ENCODE measurements at regions not wholly inside any gene's neighbourhood (a gene's known extent, or its start where the extent isn't known, plus 50 kb on each side); places are given as distances from the start of the nearest gene placed in this dataset.

DNA sequence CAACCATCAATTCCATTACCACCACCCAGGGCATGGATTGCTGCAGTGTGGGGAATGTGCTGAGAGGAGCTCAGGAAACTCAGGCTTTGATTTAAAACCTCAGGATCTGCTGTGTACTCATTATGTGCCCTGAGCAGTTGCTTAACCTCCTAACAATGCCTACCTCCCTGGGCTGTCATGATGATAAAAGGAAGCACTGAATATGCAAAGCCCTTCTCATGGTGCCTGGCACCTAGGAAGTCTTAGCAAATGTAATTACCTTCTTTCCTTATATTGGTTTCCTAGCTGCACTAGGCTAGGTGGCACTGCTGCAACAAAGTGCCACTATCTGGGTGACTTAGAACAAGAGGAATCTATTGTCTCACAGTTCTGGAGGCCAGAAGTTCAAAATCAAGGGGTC, 62.2 kb downstream of the KCTD12 start:
- no peak overlapping the region for H2BK15ac ChIP-seq (ENCODE audit: low read length)
- H3K36me3 ChIP-seq (ENCODE audit: control insufficient read depth in 2 of 4, insufficient read depth in 4 of 4, low read length in 3 of 4), result no peaks in the 10 kb centered on the region
- H3K23me2 ChIP-seq (ENCODE audit: low read depth, low read length), result no peaks in the 10 kb centered on the region
- H3K23ac ChIP-seq (ENCODE audit: insufficient read length), result no peak overlapping the region
- TF ChIP-seq, protein P1, sequence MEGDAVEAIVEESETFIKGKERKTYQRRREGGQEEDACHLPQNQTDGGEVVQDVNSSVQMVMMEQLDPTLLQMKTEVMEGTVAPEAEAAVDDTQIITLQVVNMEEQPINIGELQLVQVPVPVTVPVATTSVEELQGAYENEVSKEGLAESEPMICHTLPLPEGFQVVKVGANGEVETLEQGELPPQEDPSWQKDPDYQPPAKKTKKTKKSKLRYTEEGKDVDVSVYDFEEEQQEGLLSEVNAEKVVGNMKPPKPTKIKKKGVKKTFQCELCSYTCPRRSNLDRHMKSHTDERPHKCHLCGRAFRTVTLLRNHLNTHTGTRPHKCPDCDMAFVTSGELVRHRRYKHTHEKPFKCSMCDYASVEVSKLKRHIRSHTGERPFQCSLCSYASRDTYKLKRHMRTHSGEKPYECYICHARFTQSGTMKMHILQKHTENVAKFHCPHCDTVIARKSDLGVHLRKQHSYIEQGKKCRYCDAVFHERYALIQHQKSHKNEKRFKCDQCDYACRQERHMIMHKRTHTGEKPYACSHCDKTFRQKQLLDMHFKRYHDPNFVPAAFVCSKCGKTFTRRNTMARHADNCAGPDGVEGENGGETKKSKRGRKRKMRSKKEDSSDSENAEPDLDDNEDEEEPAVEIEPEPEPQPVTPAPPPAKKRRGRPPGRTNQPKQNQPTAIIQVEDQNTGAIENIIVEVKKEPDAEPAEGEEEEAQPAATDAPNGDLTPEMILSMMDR (IDR thresholded peaks at IDR 0.05; ENCODE audit: control extremely low read depth in 1 of 3, insufficient read depth in 1 of 3, low read depth in 1 of 3, low read length in 3 of 3), result no peak
- TF ChIP-seq NANOG (IDR thresholded peaks at IDR 0.05; ENCODE audit: insufficient read depth, low read depth, low read length, poor library complexity, severe bottlenecking) (peak; percentile 25), ASH2L (IDR thresholded peaks at IDR 0.05; ENCODE audit: low read length) (no peak), SIX5 (IDR thresholded peaks at IDR 0.05; ENCODE audit: low read depth, low read length) (no peak), CEBPB (IDR thresholded peaks at IDR 0.05; ENCODE audit: low read depth, low read length) (peak; percentile 40; the same call in 1 of the 2 replicates), CREB1 (IDR thresholded peaks at IDR 0.05) (no peak), RAD21 (IDR thresholded peaks at IDR 0.05 in 1 of 2, conservative IDR thresholded peaks at IDR 0.05 in 1 of 2; ENCODE audit: low read depth in 2 of 2, low read length in 2 of 2) (no peak)
- H3K27ac ChIP-seq (ENCODE audit: low read depth, low read length), result no peak overlapping the region
- no peak overlapping the region for H4K5ac ChIP-seq (ENCODE audit: insufficient read length, low read depth, low read length)
- H3K18ac ChIP-seq (ENCODE audit: extremely low read depth, low read length), result no peak overlapping the region
- H3K79me2 ChIP-seq (ENCODE audit: control insufficient read depth in 1 of 2, insufficient read depth in 2 of 2, low read length in 2 of 2), result no peaks in the 10 kb centered on the region
- H2BK5ac ChIP-seq (ENCODE audit: low read depth, low read length), result no peak overlapping the region
- no peak overlapping the region for H3K9ac ChIP-seq (replicated peaks in 1 of 4; ENCODE audit: extremely low read depth in 1 of 4, low read depth in 3 of 4, low read length in 3 of 4)
- no peak overlapping the region for H3K14ac ChIP-seq (ENCODE audit: insufficient read length)
- ChIA-PET POLR2A (ENCODE audit: partially characterized antibody) (no interaction called here), CTCF (ENCODE audit: partially characterized antibody) (interaction anchor here (0.7 to 1.1 kb wide), 2 partner anchors 9 to 399 kb away, joined by 3 read pairs; no protein-coding TSS in a partner anchor)
- H2AK5ac ChIP-seq (ENCODE audit: low read depth, low read length), result no peak overlapping the region
- no peak overlapping the region for H4K8ac ChIP-seq (ENCODE audit: extremely low read depth, insufficient read depth, low read length)
- H2BK120ac ChIP-seq (replicated peaks; ENCODE audit: low read depth, low read length), result no peak overlapping the region
- H3K56ac ChIP-seq (replicated peaks; ENCODE audit: insufficient read length, low read depth, low read length), result no peak overlapping the region
- no peak overlapping the region for H3K4me2 ChIP-seq (ENCODE audit: insufficient read depth in 1 of 2, low read depth in 2 of 2, low read length in 2 of 2)
- H4K91ac ChIP-seq (replicated peaks; ENCODE audit: insufficient read length, low read length), result no peak overlapping the region
- no peaks in the 10 kb centered on the region for H4K20me1 ChIP-seq (replicated peaks in 1 of 2; ENCODE audit: control insufficient read depth in 1 of 2, insufficient read depth in 2 of 2, low read length in 2 of 2)
- H3K27me3 ChIP-seq (replicated peaks in 1 of 4; ENCODE audit: control insufficient read depth in 3 of 4, extremely low read depth in 1 of 4, insufficient read depth in 3 of 4, low read length in 3 of 4), result no peaks in the 10 kb centered on the region
- no peaks in the 10 kb centered on the region for H3K9me3 ChIP-seq (ENCODE audit: insufficient read depth in 2 of 2, low read depth in 1 of 2, low read length in 1 of 2)
- H2BK12ac ChIP-seq (ENCODE audit: low read depth, low read length), result no peak overlapping the region
- FAIRE-seq (no peak), DNase-seq (ENCODE audit: low read depth in 1 of 2, low spot score in 2 of 2) (no peak)
- H3K4ac ChIP-seq (replicated peaks; ENCODE audit: insufficient read length, low read depth, low read length), result no peak overlapping the region
- no peak overlapping the region for H2AFZ ChIP-seq (ENCODE audit: low read length)
- no peaks in the 10 kb centered on the region for H3K79me1 ChIP-seq (ENCODE audit: low read depth, low read length)
- no peak overlapping the region for H3K4me3 ChIP-seq (ENCODE audit: extremely low read depth in 1 of 4, insufficient read depth in 2 of 4, low read depth in 3 of 4, low read length in 4 of 4)
- no peak overlapping the region for H2BK20ac ChIP-seq (ENCODE audit: low read length)
- peaks cover 0 to 6% (median 0%) of the 10 kb centered on the region in 4 experiments; a peak in 1 of 7 replicates for H3K4me1 ChIP-seq (replicated peaks in 1 of 4; ENCODE audit: control insufficient read depth in 3 of 4, insufficient read depth in 4 of 4, low read length in 3 of 4)

Measured in H1 (cell line).